Spleen (tissue), 11 donors: ENCODE measurements at regions not wholly inside any gene's neighbourhood (a gene's known extent, or its start where the extent isn't known, plus 50 kb on each side); places are given as distances from the start of the nearest gene placed in this dataset.
"Not testable (repeated sequence)": the region's sequence is repeated elsewhere in the genome, so short reads cannot be mapped to it uniquely, and the experiment has no call there.

Experiments
- DNase-seq: peaks from one replicate; pipeline ENCODE4 v3.0.0-alpha.2; 2020
- H3K27ac ChIP-seq, 8 donors: fragments of 200-600 bp; sonication (generic) in 7 of 8; 1 replicate in 4 of 8; 2 replicates in 4 of 8; pipeline versions ENCODE4 v1.5.0 to v1.8.0; 2016 to 2021; ENCODE audit warnings: inconsistent platforms in 4 of 8, mild to moderate bottlenecking in 4 of 8, moderate library complexity in 1 of 8
- H3K27me3 ChIP-seq, 7 donors: fragments of 200-600 bp; sonication (generic) in 6 of 7; replicated peaks in 1 of 7; 1 replicate in 4 of 7; 2 replicates in 3 of 7; pipeline versions ENCODE4 v1.5.0 to v1.8.0; 2016 to 2021; ENCODE audit warnings: inconsistent platforms in 3 of 7, mild to moderate bottlenecking in 1 of 7
- H3K36me3 ChIP-seq, 6 donors: fragments of 200-600 bp; sonication (generic) in 5 of 6; 1 replicate in 4 of 6; 2 replicates in 2 of 6; pipeline versions ENCODE4 v1.5.0 to v1.8.0; 2016 to 2021; ENCODE audit warnings: inconsistent platforms in 2 of 6
- H3K4me1 ChIP-seq, 6 donors: fragments of 200-600 bp; sonication (generic) in 5 of 6; 1 replicate in 3 of 6; 2 replicates in 3 of 6; pipeline versions ENCODE4 v1.5.0 to v1.8.0; 2016 to 2021; ENCODE audit warnings: inconsistent platforms in 3 of 6
- H3K4me3 ChIP-seq, 8 donors: fragments of 200-600 bp; sonication (generic) in 7 of 8; 1 replicate in 4 of 8; 2 replicates in 4 of 8; pipeline versions ENCODE4 v1.5.0 to v1.8.0; 2016 to 2021; ENCODE audit warnings: inconsistent platforms in 4 of 8, mild to moderate bottlenecking in 4 of 8, moderate library complexity in 2 of 8
- H3K9me3 ChIP-seq, 8 donors: fragments of 200-600 bp; sonication (generic) in 7 of 8; 1 replicate in 4 of 8; 2 replicates in 4 of 8; pipeline versions ENCODE4 v1.5.0 to v1.8.0; 2016 to 2021; ENCODE audit warnings: inconsistent platforms in 4 of 8
- POLR2AphosphoS5 ChIP-seq, 3 donors: sonication (generic); formaldehyde crosslinking; IDR thresholded peaks; one replicate each; pipeline ENCODE4 v1.5.1; 2017; ENCODE audit warnings: antibody characterized with exemption in 3 of 3
- whole genome bisulfite sequencing, 5 donors: extraction: QIAGEN DNeasy Blood & Tissue Kit in 3 of 5; methylation state at CpG; one replicate each; pipeline versions ENCODE4 v1.1.5 to v1.1.7; 2013 to 2018; 5-methylcytosine and 5-hydroxymethylcytosine counted together
- intact Hi-C: fragments of 100-400 bp; cut with DNase I; formaldehyde crosslinking; loops from one replicate; pipeline ENCODE4 v1.15.0; 2023; ENCODE audit warnings: low total_unique reads
- donor health status: healthy with polysubstance abuse.
- donor health status: DM: no; HTN: no; CAD: no; lungs with moderate emphysema.
- donor health status: DM: no; HTN: no; CAD: no.
- donor health status: Bipolar disorder and iron deficiency.
- donor health status: healthy.
- donor health status: DM: no; HTN: no; CAD: no.
- donor health status: DM: yes; HTN: yes; CAD: no.

DNA sequence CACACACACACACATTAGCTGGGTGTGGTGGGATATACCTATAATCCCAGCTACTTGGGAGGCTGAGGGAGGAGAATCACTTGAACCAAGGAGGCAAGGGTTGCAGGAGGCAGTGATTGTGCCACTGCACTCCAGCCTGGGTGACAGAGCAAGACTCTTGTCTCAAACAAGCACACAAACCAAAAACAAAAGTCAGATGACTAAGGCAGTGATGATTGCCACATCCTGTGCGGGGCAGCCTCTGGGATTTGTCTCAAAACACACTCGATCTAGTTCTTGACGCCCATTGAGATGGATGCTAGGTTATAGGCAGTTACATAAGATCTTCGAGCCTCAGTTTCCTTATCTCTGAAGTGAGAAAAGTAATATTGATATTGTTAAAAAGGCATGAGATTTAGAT, 57.8 kb upstream of the NBPF8 start:
- intact Hi-C loops, H3K36me3 ChIP-seq, H3K27me3 ChIP-seq, H3K27ac ChIP-seq, H3K9me3 ChIP-seq, H3K4me1 ChIP-seq, H3K4me3 ChIP-seq: not testable (repeated sequence)
- peak; percentile 76 for DNase-seq
- 29 to 62% (median 51%) methylated on average over 3 to 4 of the region's 4 CpGs for WGBS, 5 donors

- 40 to 55% (median 47%) methylated on average over 1 to 5 of the region's 8 CpGs; no CpG with 5 or more reads in 1 of the 5 donors for WGBS, 5 donors
- H3K4me1 ChIP-seq, DNase-seq, H3K9me3 ChIP-seq, intact Hi-C loops, H3K4me3 ChIP-seq, H3K36me3 ChIP-seq, H3K27me3 ChIP-seq, H3K27ac ChIP-seq: not testable (repeated sequence)
Observed at GRCh38 chr1:120356170-120356569, 58.7 kb upstream of the NBPF8 start.

DNA sequence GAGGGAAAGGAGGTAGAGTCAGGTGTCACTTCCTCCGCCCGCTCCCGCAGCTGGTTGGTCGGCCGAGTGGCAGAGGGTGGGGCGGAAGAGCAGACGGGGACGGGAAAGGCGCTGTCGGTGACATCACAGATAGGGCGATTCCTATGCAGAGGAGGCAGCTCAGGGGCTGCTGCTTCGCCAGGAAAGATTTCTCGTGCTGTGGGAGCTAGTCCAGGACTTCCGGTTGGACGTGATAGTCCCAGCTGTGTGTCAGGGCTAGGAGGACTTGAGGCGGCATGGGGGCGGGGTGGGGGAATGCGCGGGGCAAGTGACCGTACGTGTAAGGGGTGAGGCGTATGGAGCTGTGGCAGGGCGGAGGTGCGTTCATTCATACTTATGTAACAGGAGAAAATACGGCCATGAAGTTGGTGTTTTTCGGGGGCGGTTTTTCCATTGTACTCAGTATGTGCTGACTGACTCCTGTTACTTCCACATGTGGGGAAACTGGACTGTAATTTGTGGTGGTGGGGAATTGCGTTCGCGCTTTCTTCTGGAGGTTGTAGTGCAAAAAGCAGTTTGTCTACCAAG, 60.1 kb upstream of the NBPF8 start:
- TF ChIP-seq POLR2AphosphoS5 (IDR thresholded peaks at IDR 0.05): peak in 2 of 3 donors; percentile 69 to 77
- intact Hi-C loops, H3K4me1 ChIP-seq, H3K36me3 ChIP-seq, H3K27me3 ChIP-seq, H3K9me3 ChIP-seq: not testable (repeated sequence)
- peak overlapping the region; percentile 38 to 82 (median 78) for H3K27ac ChIP-seq
- peak; percentile 81 for DNase-seq
- 8 to 73% (median 17%) methylated on average over 11 to 18 of the region's 30 CpGs for WGBS, 5 donors
- H3K4me3 ChIP-seq: peak overlapping the region in 3 of 8 donors; percentile 19 to 52 (median 28)

DNA sequence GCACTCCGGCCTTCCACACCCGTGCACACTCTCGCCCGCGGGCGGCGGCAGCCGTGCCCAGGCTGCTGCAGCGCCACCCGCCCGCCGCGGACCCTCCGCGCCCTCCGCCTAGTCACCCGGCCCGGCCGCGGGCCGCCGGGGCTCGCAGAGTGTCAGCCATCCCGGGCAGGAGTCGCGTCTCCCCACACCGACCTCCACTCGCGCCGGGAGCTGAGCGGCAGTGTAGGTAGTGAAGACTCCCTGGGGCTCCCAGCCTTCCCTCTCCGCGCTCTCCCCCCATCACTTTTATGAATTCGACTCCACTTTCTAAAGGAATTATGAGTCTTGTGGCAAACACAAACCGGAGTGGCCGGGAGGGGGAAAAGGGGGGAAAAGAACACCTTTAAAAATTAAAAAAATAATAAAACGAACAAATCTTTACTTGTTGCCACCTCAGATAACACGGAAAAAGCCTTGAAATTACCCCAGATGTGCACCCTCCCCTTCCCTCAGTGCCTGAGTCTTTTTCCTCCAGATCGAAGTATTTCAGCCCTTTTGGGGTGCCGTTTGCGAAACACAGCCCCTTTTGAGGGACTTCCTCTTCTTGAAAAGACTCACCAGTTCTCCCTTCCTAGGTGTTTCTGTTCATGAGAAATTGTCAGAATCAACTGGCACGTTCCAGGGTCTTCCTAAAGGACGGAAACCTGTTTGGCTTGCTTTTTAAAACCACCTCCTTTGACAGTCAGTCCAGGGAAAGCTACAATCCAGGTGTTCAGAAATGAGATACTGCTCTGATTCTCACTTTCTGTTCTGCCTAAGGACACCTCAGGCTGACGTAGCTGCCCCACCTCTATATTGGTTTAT, 72.4 kb upstream of the NBPF8 start:
- H3K9me3 ChIP-seq, H3K27me3 ChIP-seq, H3K36me3 ChIP-seq, intact Hi-C loops, H3K4me1 ChIP-seq: not testable (repeated sequence)
- Histone ChIP-seq H3K27ac (peak overlapping the region in 7 of 8 donors; percentile 41 to 90 (median 83)), H3K4me3 (peak overlapping the region in 7 of 8 donors; percentile 10 to 67 (median 27))
- DNase-seq: peak; percentile 81
- WGBS, 5 donors: 3 to 4% (median 4%) methylated on average over 10 to 25 of the region's 44 CpGs

GRCh38 chr1:120341756-120342155, 73.1 kb upstream of the NBPF8 start:
- DNase-seq, intact Hi-C loops, H3K36me3 ChIP-seq, H3K27me3 ChIP-seq, H3K9me3 ChIP-seq, H3K4me1 ChIP-seq: not testable (repeated sequence)
- Histone ChIP-seq H3K4me3 (peak overlapping the region in 7 of 8 donors; percentile 9 to 67 (median 45)), H3K27ac (peak overlapping the region in 6 of 8 donors; percentile 64 to 90 (median 86))
- TF ChIP-seq POLR2AphosphoS5 (IDR thresholded peaks at IDR 0.05): peak in 1 of 3 donors; percentile 57
- 0 to 1% (median 0%) methylated on average over 9 to 14 of the region's 24 CpGs; no CpG with 5 or more reads in 1 of the 5 donors for WGBS, 5 donors

DNA sequence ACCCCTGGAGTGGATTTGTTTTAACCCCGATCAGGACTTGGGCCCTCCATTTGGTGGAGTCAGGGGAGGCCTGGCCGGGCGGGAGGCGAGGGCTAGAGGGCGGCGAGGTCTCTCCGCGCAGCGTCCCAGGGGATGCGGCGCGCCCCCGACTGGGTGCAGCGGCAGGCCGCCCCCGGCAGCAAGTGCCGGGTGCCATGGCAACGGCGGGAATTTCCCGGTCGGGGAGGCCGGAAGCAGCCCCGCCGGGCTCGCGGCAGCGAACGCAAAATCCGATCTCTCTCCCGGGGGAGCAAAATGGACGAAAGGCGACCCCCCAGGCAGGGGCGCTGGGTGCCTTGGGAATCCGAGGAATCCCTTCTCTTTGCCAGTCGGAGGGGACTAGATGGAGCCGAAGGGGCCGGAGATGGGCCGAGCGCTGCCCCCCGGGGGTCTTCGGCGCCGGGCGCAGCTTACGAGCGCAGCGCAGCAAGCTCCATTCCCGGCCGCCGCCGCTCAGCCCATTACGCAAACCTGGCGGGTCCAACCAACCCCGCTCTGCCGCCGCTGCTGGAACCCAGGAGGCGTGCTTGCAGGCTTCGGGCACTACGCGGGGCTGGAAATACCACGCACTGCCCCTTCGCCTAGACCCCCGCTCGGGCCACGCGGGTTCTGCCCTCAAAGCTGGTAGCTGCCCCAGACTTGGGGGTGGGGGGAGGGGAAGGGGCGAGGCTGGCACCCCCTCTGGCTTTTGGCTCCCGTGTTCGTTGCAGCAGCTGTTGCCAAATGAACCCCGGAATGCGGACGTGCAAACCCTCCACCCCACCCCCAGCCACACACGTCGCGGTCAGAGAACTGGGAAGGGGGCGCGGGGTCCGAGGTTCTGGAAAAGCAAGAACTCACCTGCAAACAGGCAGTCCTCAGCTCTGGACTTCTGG, 73.7 kb upstream of the NBPF8 start:
- Histone ChIP-seq H3K4me3 (peak overlapping the region; percentile 27 to 67 (median 43)), H3K27ac (peak overlapping the region in 7 of 8 donors; percentile 70 to 90 (median 86))
- H3K4me1 ChIP-seq, H3K36me3 ChIP-seq, intact Hi-C loops, H3K9me3 ChIP-seq, H3K27me3 ChIP-seq: not testable (repeated sequence)
- DNase-seq: peak; percentile 85
- 0 to 1% (median 0%) methylated on average over 13 to 39 of the region's 78 CpGs for WGBS, 5 donors
- TF ChIP-seq POLR2AphosphoS5 (IDR thresholded peaks at IDR 0.05): peak; percentile 75 to 84 (median 80)

DNA sequence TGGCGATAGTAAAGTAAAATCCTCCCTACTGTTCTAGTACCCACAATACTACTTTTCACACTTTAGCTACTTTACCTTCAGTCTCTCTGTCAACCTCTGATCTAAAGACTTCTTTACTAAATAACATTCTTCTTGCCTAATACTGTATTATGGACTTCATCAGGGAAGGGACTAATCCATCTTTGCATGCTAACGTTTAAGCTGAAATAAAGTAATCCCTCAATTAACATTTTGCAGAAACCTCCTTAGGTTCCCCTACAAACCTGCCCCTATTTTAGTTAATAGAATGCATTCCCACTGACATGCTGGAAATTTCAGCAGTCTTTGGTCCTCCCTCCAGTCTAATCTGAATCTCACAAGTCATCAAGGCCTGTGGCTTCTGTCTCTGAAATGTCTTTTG, 99.1 kb upstream of the NBPF8 start:
- H3K9me3 ChIP-seq, H3K36me3 ChIP-seq, H3K4me3 ChIP-seq, H3K27ac ChIP-seq, DNase-seq, H3K27me3 ChIP-seq, intact Hi-C loops, H3K4me1 ChIP-seq: not testable (repeated sequence)
- WGBS, 5 donors: 83% methylated on average over 2 of the region's 2 CpGs; no CpG with 5 or more reads in 4 of the 5 donors

DNA sequence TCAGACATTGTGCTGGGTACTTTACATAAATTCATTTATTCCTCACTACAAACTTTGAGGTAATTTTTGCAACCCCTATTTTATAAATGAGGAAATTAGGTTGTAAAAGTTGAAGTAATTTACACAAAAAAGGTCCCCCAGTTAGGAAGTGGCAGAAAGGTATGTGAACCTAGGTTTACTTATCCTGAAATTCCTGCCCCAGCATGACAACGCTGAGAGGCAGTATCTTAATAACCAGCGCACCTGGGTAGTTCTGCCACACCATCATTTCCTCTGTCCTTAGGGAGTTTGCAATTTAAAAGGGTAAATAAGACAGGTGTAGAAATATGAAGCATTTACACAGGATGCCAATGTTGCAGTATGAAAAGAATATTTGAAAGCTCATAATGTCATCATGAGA, 102.9 kb upstream of the NBPF8 start:
- DNase-seq, H3K27me3 ChIP-seq, H3K4me3 ChIP-seq, H3K9me3 ChIP-seq, intact Hi-C loops, H3K27ac ChIP-seq, H3K4me1 ChIP-seq, H3K36me3 ChIP-seq: not testable (repeated sequence)
- WGBS, 5 donors: no CpG with 5 or more reads among the region's 2 CpGs

- H3K9me3 ChIP-seq, H3K4me3 ChIP-seq, intact Hi-C loops, DNase-seq, H3K27me3 ChIP-seq, H3K27ac ChIP-seq, H3K4me1 ChIP-seq, H3K36me3 ChIP-seq: not testable (repeated sequence)
- WGBS, 5 donors: no CpG with 5 or more reads among the region's 1 CpG
Observed at GRCh38 chr1:120308940-120309578, 105.8 kb upstream of the NBPF8 start.

DNA sequence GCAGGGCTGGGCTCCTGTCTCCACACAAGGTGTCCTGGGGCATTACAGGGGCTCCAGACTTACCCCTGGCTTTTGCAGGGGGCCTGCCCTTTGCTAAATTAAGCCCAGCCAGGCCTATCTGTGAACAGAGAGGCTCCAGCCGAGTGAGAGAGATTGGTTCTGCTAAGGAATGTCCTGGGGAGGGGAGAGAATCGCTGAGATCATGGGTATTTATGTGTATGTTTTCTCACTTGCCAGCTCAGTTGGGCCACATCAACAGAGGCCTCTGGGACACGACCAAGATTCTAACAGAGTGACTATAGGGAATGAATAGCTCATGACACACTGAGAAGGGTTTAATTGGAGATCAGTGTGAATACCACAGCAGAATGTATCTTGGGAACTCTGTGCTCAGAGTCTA, 109.8 kb upstream of the NBPF8 start:
- H3K36me3 ChIP-seq, H3K27ac ChIP-seq, H3K4me3 ChIP-seq, H3K9me3 ChIP-seq, intact Hi-C loops, H3K27me3 ChIP-seq, DNase-seq, H3K4me1 ChIP-seq: not testable (repeated sequence)
- no CpG with 5 or more reads among the region's 3 CpGs for WGBS, 5 donors
